HG02870 (cell line): ENCODE measurements at regions not wholly inside any gene's neighbourhood (a gene's known extent, or its start where the extent isn't known, plus 50 kb on each side); places are given as distances from the start of the nearest gene placed in this dataset.
A peak's percentile ranks its signal among the peaks of the same experiment; 100 is the strongest.
"Not testable (repeated sequence)": the region's sequence is repeated elsewhere in the genome, so short reads cannot be mapped to it uniquely, and the experiment has no call there.

Experiments used
- ATAC-seq: cut with Tn5 transposase; IDR thresholded peaks from one replicate; pipeline ENCODE4 v1.9.1; 2021; ENCODE audit warnings: mild to moderate bottlenecking, moderate library complexity; ENCODE audit not compliant: unreplicated experiment

GRCh38 chr9:75197561-75197960 is 109.2 kb downstream of the OSTF1 start:
- ATAC-seq: no peak

DNA sequence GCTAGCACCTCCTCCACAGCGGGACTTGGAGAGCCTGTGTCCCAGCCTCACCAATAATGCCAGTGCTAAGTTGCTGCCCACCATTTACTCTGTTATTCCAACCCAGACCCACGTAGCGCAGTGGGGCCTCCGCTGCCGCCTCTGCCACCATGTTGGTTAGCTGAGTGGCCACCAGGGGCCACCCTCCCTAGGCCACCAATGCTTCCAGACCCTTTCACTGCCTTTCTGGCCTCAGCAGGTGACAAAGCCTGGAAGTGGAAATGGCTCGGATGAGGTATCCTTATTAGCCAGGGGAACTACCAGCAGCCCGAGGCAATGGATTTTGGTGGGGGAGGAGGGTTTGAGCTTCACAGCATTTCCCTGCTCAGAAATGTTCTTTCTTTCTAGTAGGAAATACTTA is 110.1 kb downstream of the OSTF1 start:
- no peak for ATAC-seq

- no peak for ATAC-seq
Observed at GRCh38 chr9:75200892-75201470, 112.7 kb downstream of the OSTF1 start.

GRCh38 chr9:75201480-75202209 is 113.3 kb downstream of the OSTF1 start:
- ATAC-seq: no peak

DNA sequence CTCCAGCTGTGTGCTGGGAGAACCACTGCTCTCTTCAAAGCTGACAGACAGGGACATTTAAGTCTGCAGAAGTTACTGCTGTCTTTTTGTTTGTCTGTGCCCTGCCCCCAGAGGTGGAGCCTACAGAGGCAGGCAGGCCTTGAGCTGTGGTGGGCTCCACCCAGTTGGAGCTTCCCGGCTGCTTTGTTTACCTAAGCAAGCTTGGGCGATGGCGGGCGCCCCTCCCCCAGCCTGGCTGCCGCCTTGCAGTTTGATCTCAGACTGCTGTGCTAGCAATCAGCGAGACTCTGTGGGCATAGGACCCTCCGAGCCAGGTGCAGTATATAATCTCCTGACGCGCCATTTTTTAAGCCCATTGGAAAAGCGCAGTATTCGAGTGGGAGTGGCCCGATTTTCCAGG is 119.7 kb downstream of the OSTF1 start:
- not testable (repeated sequence) for ATAC-seq

DNA sequence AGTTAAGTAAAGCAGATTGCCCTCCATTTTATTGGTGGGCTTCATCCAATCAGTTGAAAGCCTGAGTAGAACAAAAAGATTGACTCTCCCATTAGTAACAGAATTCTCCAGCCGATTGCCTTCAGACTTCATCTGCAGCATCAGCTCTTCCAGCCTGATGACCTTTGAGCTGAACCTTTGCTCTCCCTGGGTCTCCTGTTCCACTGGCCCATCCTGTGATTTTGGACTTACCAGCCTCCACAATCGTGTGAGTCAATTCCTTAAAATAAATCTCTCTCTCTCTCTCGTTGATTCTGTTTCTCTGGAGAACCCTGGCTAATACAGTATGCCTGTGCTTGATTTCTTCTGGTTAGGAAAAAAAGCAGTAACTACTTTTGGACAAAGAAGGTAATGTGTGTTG is 121.9 kb downstream of the OSTF1 start:
- ATAC-seq: no peak

DNA sequence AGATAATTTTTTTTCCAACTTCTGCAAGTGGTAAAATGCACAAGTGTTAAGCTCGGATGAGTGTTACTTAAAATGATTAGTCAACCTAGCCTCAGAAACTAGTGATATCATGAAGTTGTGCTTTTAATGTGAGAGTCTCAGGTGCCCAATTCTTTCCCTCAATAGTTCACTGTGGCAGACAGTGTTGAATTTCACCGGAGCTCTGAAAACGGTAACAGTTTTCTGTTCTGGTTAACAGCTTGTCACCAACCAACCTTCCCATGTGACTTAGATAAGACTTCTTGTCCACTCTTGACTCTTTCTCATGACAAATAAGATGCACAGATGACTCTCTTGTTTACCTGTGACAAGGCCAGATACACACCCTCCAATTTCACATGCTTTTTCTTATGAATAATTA is 125.5 kb downstream of the OSTF1 start:
- no peak for ATAC-seq

GRCh38 chr9:75226403-75227139 is 138.3 kb downstream of the OSTF1 start:
- no peak for ATAC-seq

DNA sequence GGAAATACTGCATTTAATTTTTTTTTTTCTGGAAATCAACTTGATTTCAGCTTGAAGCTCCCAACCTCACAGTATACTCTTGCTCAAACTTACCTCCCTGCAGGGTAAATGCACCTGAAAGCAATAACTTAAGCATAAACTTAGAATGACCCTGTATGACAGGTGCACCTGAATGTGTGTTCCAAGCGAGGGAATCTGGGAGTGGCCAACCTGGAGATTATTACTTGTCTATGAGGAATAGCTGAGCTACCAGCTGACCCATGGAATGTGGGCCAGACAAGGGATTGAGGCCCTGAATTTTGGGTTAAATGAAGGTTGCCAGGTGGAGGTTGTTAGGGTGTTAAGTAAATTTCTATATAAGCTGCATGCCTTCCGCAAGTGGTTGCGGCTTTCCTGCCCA is 140.6 kb downstream of the OSTF1 start:
- no peak for ATAC-seq

GRCh38 chr9:75229605-75230332 is 141.5 kb downstream of the OSTF1 start:
- no peak for ATAC-seq

- ATAC-seq: no peak
Observed at GRCh38 chr9:75230469-75230868, 142.2 kb downstream of the OSTF1 start.

DNA sequence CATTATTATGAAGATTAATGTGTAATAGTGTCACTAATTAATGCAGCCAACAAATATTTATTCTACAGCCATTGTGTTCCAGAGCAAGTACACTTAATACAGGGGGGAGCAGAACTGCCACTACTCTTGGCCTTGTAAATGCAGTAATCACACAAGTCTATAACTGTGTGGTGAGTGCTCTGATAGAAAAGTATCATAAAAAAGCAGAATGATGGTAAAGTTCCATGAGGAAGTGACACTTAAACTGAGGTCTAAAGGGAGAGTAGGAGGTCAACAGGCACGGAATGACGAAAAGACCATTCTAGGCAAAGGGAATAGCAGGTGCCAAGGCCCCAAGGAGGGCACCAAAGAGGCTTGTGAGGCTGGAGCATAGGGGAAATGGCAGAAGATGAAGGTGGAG is 142.9 kb downstream of the OSTF1 start:
- no peak for ATAC-seq

DNA sequence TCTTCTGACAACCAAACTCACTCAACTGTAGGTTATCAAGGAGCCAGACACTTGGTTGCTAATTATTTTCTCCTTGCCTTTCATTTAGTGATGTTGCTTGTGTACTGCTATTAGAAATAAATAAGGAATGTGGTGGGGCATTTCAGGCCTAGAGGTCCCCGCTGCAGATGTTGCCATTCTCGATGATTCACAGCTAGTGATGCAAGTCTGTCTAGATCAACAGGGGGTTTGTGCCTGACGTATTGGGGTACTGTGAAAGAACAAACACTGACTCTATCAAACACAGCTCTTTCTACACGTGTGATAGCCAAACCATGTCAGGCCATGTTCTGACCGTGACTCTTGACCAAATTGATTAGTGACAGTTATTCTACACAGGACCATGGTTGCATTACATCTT is 144.7 kb downstream of the OSTF1 start:
- no peak for ATAC-seq

GRCh38 chr9:75235632-75236031 is 147.3 kb downstream of the OSTF1 start:
- ATAC-seq: no peak

GRCh38 chr9:75238311-75238976 is 150.1 kb downstream of the OSTF1 start:
- peak; percentile 97 for ATAC-seq

GRCh38 chr9:75239176-75239575 is 150.9 kb downstream of the OSTF1 start:
- no peak for ATAC-seq

- ATAC-seq: no peak
Observed at GRCh38 chr9:75242426-75242825, 154.1 kb downstream of the OSTF1 start.

- no peak for ATAC-seq
Observed at GRCh38 chr9:75246949-75247348, 158.6 kb downstream of the OSTF1 start.

- ATAC-seq: peak; percentile 74
Observed at GRCh38 chr9:75265525-75265972, 177.2 kb downstream of the OSTF1 start.

DNA sequence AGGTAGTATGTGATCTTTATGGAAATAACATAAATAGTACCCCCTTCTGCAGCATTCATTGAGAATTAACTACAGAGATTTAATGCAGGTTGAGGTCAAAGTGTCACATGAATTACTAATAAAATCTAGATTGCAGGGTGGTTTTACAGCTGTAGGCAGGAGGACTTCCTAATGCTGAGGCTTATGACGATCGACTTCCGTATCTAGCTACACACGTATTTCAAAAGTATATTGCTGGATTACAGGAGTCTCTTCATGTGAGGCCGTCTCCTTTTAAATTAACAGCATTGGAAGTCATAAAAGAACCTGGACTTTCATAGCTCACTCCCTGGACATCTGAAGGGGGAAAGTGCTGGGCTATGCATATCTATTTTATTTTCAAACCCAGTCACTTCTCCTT is 180.9 kb downstream of the OSTF1 start:
- no peak for ATAC-seq

- ATAC-seq: not testable (repeated sequence)
Observed at GRCh38 chr9:75273055-75273454, 184.7 kb downstream of the OSTF1 start.
